Endothelial cell of umbilical vein (primary cell): ENCODE measurements at regions not wholly inside any gene's neighbourhood (a gene's known extent, or its start where the extent isn't known, plus 50 kb on each side); places are given as distances from the start of the nearest gene placed in this dataset.

Source experiments
- BruUV-seq: library from RNA; stranded (reverse); fragments of 400-500 nt; replicated peaks from 2 replicates; lab custom pipeline; 2021; lab: Mats Ljungman, UMichigan
- CTCF ChIA-PET: fragments of 300-600, 350-600 bp; sonication (Branson Sonifier 250); formaldehyde crosslinking; loops from one replicate; lab custom pipeline; 2021; ENCODE audit warnings: antibody characterized with exemption, inconsistent platforms; lab: Charles Lee
- POLR2A ChIA-PET: fragments of 300-600, 350-600 bp; sonication (Branson Sonifier 250); formaldehyde crosslinking; loops from one replicate; lab custom pipeline; 2021; ENCODE audit warnings: antibody characterized with exemption, inconsistent platforms; lab: Charles Lee
- DNase-seq: peaks from one replicate; pipeline ENCODE4 v3.0.0-alpha.2; 2011; ENCODE audit warnings: low read depth, low spot score
- FAIRE-seq: peaks from 2 replicates; lab custom pipeline; 2011; peaks lifted over from hg19 to GRCh38; lab: Jason Lieb, UNC
- H2AFZ ChIP-seq: 2 replicates; pipeline ENCODE4 v1.6.0; 2012; ENCODE audit warnings: low read depth, low read length, control low read depth, inconsistent platforms
- H3K27ac ChIP-seq: 2 replicates; pipeline ENCODE4 v1.5.1; 2011; ENCODE audit warnings: low read depth, mild to moderate bottlenecking, control low read depth, low read length, moderate library complexity; ENCODE audit not compliant: insufficient read depth
- H3K27me3 ChIP-seq, 2 experiments: 2 replicates each; pipeline versions ENCODE4 v1.6.0 to v1.6.1; 2011; ENCODE audit warnings: low read length in 2 of 2, mixed read lengths in 1 of 2; ENCODE audit not compliant: control insufficient read depth in 2 of 2, insufficient read depth in 2 of 2
- H3K36me3 ChIP-seq, 2 experiments: 2 replicates in 1 of 2; 3 replicates in 1 of 2; pipeline ENCODE4 v1.5.1; 2011; ENCODE audit warnings: low read length in 2 of 2, mild to moderate bottlenecking in 1 of 2, moderate library complexity in 1 of 2; ENCODE audit not compliant: control insufficient read depth in 2 of 2, insufficient read depth in 2 of 2; ENCODE audit errors: extremely low read depth in 1 of 2
- H3K4me1 ChIP-seq: 3 replicates; pipeline ENCODE4 v1.5.1; 2011; ENCODE audit warnings: mild to moderate bottlenecking, low read length; ENCODE audit not compliant: control insufficient read depth, insufficient read depth; ENCODE audit errors: extremely low read depth
- H3K4me2 ChIP-seq: 2 replicates; pipeline ENCODE4 v1.6.1; 2011; ENCODE audit warnings: low read length, control low read depth, mixed read lengths; ENCODE audit not compliant: insufficient read depth
- H3K4me3 ChIP-seq, 3 experiments: fragments of 200-600 bp in 1 of 3; sonication (generic), shearing (Covaris generic) in 1 of 3; replicated peaks in 1 of 3; 2 replicates each; pipeline ENCODE4 v1.5.1; 2011 to 2016; ENCODE audit warnings: control low read depth in 3 of 3, low read length in 3 of 3, mild to moderate bottlenecking in 2 of 3, inconsistent platforms in 1 of 3, low read depth in 1 of 3, moderate library complexity in 1 of 3; ENCODE audit not compliant: insufficient read depth in 1 of 3
- H3K79me2 ChIP-seq: 2 replicates; pipeline ENCODE4 v1.6.0; 2012; ENCODE audit warnings: low read length, inconsistent platforms; ENCODE audit not compliant: control insufficient read depth, insufficient read depth
- H3K9ac ChIP-seq: replicated peaks from 2 replicates; pipeline ENCODE3; 2011; ENCODE audit warnings: low read length, control low read depth; ENCODE audit not compliant: insufficient read depth; ENCODE audit errors: extremely low read depth
- H3K9me1 ChIP-seq: replicated peaks from 3 replicates; pipeline ENCODE4 v1.6.0; 2011; ENCODE audit warnings: mild to moderate bottlenecking, low read length; ENCODE audit not compliant: control insufficient read depth, insufficient read depth; ENCODE audit errors: extremely low read depth
- H3K9me3 ChIP-seq: replicated peaks from 2 replicates; pipeline ENCODE4 v1.5.1; 2012; ENCODE audit warnings: low read length, inconsistent platforms; ENCODE audit not compliant: control insufficient read depth, insufficient read depth
- H4K20me1 ChIP-seq: replicated peaks from 2 replicates; pipeline ENCODE3; 2011; ENCODE audit warnings: mild to moderate bottlenecking, low read length; ENCODE audit not compliant: control insufficient read depth, insufficient read depth; ENCODE audit errors: extremely low read depth
- EZH2 ChIP-seq: IDR thresholded peaks from 2 replicates; pipeline ENCODE4 v1.6.1; 2012; ENCODE audit warnings: borderline replicate concordance, low read depth, mild to moderate bottlenecking, moderate library complexity, low read length, inconsistent platforms; ENCODE audit not compliant: severe bottlenecking
- FOS ChIP-seq: IDR thresholded peaks from 2 replicates; pipeline ENCODE4 v1.6.1; 2011; ENCODE audit warnings: mild to moderate bottlenecking, low read length, moderate library complexity, borderline replicate concordance; ENCODE audit not compliant: insufficient read depth
- GATA2 ChIP-seq: IDR thresholded peaks from 2 replicates; pipeline ENCODE4 v1.7.0; 2011; ENCODE audit warnings: low read depth, mild to moderate bottlenecking, moderate library complexity, mixed read lengths, low read length; ENCODE audit not compliant: insufficient read length, insufficient read depth
- JUN ChIP-seq: IDR thresholded peaks from 2 replicates; pipeline ENCODE4 v1.6.1; 2011; ENCODE audit warnings: borderline replicate concordance, low read depth; ENCODE audit not compliant: insufficient read length, insufficient read depth
- MYC ChIP-seq: IDR thresholded peaks from one replicate; pipeline ENCODE4 v1.6.1; 2011; ENCODE audit warnings: mild to moderate bottlenecking, low read depth, low read length
- POLR2A ChIP-seq: IDR thresholded peaks from 2 replicates; pipeline ENCODE4 v1.6.1; 2012; ENCODE audit warnings: low read depth, mild to moderate bottlenecking, control low read depth, low read length
- POLR2AphosphoS5 ChIP-seq: IDR thresholded peaks from 2 replicates; pipeline ENCODE4 v1.6.1; 2012; ENCODE audit warnings: low read depth, mild to moderate bottlenecking, control low read depth, low read length, moderate library complexity; ENCODE audit not compliant: insufficient read depth
- dilution Hi-C: fragments of 300-500 bp; cut with MboI; formaldehyde crosslinking; loops from one replicate; pipeline ENCODE4 v1.15.0; 2019; ENCODE audit warnings: low sequenced_read_pairs; ENCODE audit not compliant: extremely low pct_ligation_motif_present
- intact Hi-C: fragments of 100-400 bp; cut with micrococcal nuclease; formaldehyde crosslinking; loops from one replicate; pipeline ENCODE4 v1.10.0; 2022
- TF ChIP-seq, protein P1 (sequence below): IDR thresholded peaks from 2 replicates; pipeline ENCODE4 v1.6.1; 2011; ENCODE audit not compliant: insufficient read depth, insufficient read length
- TF ChIP-seq, protein P2 (sequence below), 2 donors: IDR thresholded peaks; 1 replicate in 1 of 2; 2 replicates in 1 of 2; pipeline ENCODE4 v1.5.1; 2011; ENCODE audit warnings: low read length in 2 of 2, mild to moderate bottlenecking in 2 of 2, moderate library complexity in 2 of 2, control low read depth in 1 of 2, inconsistent platforms in 1 of 2, low read depth in 1 of 2; ENCODE audit not compliant: insufficient read depth in 1 of 2; ENCODE audit errors: extremely low read depth in 1 of 2

DNA sequence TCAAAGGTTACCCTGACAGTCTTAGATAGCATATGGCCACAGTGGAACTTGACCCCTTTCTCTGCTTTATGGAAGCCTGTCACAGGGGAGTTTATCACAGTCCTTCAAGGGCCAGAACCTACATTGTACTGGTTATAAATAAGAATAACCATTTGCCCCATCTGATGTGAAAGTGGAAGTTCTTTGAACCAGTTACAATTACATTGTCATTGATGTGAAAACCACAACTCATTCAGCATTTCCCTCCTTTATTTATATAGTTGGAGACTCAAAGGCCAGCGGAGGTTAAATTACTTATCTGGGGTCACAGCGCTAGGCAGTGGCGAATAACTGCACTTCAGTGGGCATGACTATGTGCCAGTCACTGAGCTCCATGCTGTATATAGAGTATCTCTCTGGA lies 60.5 kb upstream of the TBC1D5 start:
- no peak overlapping the region for H3K4me2 ChIP-seq
- H3K36me3 ChIP-seq, result no peaks in the 10 kb centered on the region
- TF ChIP-seq JUN, result no peak
- TF ChIP-seq GATA2, result no peak
- TF ChIP-seq, protein P1, sequence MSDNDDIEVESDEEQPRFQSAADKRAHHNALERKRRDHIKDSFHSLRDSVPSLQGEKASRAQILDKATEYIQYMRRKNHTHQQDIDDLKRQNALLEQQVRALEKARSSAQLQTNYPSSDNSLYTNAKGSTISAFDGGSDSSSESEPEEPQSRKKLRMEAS, result no peak
- no peak for TF ChIP-seq POLR2AphosphoS5
- no peak for TF ChIP-seq POLR2A
- TF ChIP-seq FOS, result no peak
- no peak for TF ChIP-seq MYC
- no peak for TF ChIP-seq EZH2
- TF ChIP-seq, protein P2, sequence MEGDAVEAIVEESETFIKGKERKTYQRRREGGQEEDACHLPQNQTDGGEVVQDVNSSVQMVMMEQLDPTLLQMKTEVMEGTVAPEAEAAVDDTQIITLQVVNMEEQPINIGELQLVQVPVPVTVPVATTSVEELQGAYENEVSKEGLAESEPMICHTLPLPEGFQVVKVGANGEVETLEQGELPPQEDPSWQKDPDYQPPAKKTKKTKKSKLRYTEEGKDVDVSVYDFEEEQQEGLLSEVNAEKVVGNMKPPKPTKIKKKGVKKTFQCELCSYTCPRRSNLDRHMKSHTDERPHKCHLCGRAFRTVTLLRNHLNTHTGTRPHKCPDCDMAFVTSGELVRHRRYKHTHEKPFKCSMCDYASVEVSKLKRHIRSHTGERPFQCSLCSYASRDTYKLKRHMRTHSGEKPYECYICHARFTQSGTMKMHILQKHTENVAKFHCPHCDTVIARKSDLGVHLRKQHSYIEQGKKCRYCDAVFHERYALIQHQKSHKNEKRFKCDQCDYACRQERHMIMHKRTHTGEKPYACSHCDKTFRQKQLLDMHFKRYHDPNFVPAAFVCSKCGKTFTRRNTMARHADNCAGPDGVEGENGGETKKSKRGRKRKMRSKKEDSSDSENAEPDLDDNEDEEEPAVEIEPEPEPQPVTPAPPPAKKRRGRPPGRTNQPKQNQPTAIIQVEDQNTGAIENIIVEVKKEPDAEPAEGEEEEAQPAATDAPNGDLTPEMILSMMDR (IDR thresholded peaks at IDR 0.05; ENCODE audit: extremely low read depth in 1 of 2, insufficient read depth in 1 of 2, low read depth in 1 of 2, low read length in 2 of 2), result no peak
- H3K9me1 ChIP-seq, result no peaks in the 10 kb centered on the region
- H3K4me3 ChIP-seq, result no peak overlapping the region
- no peaks in the 10 kb centered on the region for H3K9me3 ChIP-seq
- no peak overlapping the region for H2AFZ ChIP-seq
- no TSS peak for BruUV-seq
- ChIA-PET POLR2A (no interaction called here), CTCF (interaction anchor here (1.2 to 1.8 kb wide), 2 partner anchors 38 to 158 kb away, joined by 3 to 8 read pairs; no protein-coding TSS in a partner anchor)
- dilution Hi-C loops, result no loop called here
- no peak overlapping the region for H3K27ac ChIP-seq
- no peaks in the 10 kb centered on the region for H3K4me1 ChIP-seq
- H4K20me1 ChIP-seq, result no peaks in the 10 kb centered on the region
- H3K27me3 ChIP-seq, result no peaks in the 10 kb centered on the region
- no peak overlapping the region for H3K9ac ChIP-seq
- intact Hi-C loops, result no loop called here
- H3K79me2 ChIP-seq, result no peaks in the 10 kb centered on the region
- DNase-seq (no peak), FAIRE-seq (peak; percentile 8)
